ENCODE measurements at regions not wholly inside any gene's neighbourhood (a gene's known extent, or its start where the extent isn't known, plus 50 kb on each side); places are given as distances from the start of the nearest gene placed in this dataset.

DNA sequence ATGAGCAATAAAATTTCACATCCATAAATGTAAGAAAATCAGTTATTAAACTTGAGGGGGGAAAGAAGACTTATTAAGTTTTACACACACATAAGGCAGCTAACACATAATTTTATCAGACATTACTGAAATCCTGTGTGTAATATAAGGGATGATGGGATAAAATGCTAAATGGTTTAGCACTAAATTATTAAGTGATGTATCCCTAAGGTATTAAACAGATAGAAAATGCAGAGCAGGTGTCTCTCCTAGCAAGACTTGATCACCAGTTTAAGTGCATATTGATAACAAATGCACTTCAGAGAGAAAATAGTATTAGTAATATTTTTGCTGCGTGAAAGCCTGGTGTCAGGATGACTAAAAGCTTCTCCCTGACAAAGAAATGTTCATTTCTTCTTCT lies 172.8 kb upstream of the ZFP64 start (continued):
- TF ChIP-seq, protein P1, sequence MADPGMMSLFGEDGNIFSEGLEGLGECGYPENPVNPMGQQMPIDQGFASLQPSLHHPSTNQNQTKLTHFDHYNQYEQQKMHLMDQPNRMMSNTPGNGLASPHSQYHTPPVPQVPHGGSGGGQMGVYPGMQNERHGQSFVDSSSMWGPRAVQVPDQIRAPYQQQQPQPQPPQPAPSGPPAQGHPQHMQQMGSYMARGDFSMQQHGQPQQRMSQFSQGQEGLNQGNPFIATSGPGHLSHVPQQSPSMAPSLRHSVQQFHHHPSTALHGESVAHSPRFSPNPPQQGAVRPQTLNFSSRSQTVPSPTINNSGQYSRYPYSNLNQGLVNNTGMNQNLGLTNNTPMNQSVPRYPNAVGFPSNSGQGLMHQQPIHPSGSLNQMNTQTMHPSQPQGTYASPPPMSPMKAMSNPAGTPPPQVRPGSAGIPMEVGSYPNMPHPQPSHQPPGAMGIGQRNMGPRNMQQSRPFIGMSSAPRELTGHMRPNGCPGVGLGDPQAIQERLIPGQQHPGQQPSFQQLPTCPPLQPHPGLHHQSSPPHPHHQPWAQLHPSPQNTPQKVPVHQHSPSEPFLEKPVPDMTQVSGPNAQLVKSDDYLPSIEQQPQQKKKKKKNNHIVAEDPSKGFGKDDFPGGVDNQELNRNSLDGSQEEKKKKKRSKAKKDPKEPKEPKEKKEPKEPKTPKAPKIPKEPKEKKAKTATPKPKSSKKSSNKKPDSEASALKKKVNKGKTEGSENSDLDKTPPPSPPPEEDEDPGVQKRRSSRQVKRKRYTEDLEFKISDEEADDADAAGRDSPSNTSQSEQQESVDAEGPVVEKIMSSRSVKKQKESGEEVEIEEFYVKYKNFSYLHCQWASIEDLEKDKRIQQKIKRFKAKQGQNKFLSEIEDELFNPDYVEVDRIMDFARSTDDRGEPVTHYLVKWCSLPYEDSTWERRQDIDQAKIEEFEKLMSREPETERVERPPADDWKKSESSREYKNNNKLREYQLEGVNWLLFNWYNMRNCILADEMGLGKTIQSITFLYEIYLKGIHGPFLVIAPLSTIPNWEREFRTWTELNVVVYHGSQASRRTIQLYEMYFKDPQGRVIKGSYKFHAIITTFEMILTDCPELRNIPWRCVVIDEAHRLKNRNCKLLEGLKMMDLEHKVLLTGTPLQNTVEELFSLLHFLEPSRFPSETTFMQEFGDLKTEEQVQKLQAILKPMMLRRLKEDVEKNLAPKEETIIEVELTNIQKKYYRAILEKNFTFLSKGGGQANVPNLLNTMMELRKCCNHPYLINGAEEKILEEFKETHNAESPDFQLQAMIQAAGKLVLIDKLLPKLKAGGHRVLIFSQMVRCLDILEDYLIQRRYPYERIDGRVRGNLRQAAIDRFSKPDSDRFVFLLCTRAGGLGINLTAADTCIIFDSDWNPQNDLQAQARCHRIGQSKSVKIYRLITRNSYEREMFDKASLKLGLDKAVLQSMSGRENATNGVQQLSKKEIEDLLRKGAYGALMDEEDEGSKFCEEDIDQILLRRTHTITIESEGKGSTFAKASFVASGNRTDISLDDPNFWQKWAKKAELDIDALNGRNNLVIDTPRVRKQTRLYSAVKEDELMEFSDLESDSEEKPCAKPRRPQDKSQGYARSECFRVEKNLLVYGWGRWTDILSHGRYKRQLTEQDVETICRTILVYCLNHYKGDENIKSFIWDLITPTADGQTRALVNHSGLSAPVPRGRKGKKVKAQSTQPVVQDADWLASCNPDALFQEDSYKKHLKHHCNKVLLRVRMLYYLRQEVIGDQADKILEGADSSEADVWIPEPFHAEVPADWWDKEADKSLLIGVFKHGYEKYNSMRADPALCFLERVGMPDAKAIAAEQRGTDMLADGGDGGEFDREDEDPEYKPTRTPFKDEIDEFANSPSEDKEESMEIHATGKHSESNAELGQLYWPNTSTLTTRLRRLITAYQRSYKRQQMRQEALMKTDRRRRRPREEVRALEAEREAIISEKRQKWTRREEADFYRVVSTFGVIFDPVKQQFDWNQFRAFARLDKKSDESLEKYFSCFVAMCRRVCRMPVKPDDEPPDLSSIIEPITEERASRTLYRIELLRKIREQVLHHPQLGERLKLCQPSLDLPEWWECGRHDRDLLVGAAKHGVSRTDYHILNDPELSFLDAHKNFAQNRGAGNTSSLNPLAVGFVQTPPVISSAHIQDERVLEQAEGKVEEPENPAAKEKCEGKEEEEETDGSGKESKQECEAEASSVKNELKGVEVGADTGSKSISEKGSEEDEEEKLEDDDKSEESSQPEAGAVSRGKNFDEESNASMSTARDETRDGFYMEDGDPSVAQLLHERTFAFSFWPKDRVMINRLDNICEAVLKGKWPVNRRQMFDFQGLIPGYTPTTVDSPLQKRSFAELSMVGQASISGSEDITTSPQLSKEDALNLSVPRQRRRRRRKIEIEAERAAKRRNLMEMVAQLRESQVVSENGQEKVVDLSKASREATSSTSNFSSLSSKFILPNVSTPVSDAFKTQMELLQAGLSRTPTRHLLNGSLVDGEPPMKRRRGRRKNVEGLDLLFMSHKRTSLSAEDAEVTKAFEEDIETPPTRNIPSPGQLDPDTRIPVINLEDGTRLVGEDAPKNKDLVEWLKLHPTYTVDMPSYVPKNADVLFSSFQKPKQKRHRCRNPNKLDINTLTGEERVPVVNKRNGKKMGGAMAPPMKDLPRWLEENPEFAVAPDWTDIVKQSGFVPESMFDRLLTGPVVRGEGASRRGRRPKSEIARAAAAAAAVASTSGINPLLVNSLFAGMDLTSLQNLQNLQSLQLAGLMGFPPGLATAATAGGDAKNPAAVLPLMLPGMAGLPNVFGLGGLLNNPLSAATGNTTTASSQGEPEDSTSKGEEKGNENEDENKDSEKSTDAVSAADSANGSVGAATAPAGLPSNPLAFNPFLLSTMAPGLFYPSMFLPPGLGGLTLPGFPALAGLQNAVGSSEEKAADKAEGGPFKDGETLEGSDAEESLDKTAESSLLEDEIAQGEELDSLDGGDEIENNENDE (IDR thresholded peaks at IDR 0.05; ENCODE audit: insufficient replicate concordance, low read length): no peak
- TF ChIP-seq SRF (IDR thresholded peaks at IDR 0.05; ENCODE audit: low read depth, low read length) (no peak), KDM5A (IDR thresholded peaks at IDR 0.05; ENCODE audit: low read length) (no peak), TAF7 (optimal IDR thresholded peaks at IDR 0.05; ENCODE audit: borderline replicate concordance, low read depth, low read length) (no peak), CHD2 (IDR thresholded peaks at IDR 0.05; ENCODE audit: low read length) (no peak), RAD21 (IDR thresholded peaks at IDR 0.05 in 1 of 2, conservative IDR thresholded peaks at IDR 0.05 in 1 of 2; ENCODE audit: low read depth in 2 of 2, low read length in 2 of 2) (no peak)

All from H1 (cell line).